ENCODE measurements at regions not wholly inside any gene's neighbourhood (a gene's known extent, or its start where the extent isn't known, plus 50 kb on each side); places are given as distances from the start of the nearest gene placed in this dataset.

- TF ChIP-seq ZNF512 (CRISPR knock-in tag; IDR thresholded peaks at IDR 0.05; ENCODE audit: borderline replicate concordance) (no peak), ZBTB21 (CRISPR knock-in tag; IDR thresholded peaks at IDR 0.05; ENCODE audit: borderline replicate concordance) (no peak), GRHL2 (CRISPR knock-in tag; IDR thresholded peaks at IDR 0.05; ENCODE audit: insufficient replicate concordance, severe bottlenecking) (no peak), NFE2L1 (CRISPR knock-in tag; IDR thresholded peaks at IDR 0.05) (no peak)
Measured at GRCh38 chr7:21326241-21326640, 101.6 kb upstream of the SP4 start (continued).

- no peaks in the 10 kb centered on the region for H3K4me1 Mint-ChIP-seq
- peaks cover 9% of the 10 kb centered on the region for H3K9me3 Mint-ChIP-seq
- H3K27ac Mint-ChIP-seq, result no peak overlapping the region
- DNase-seq (ENCODE audit: low spot score) (no peak), ATAC-seq (no peak)
- ChIA-PET POLR2A (no interaction called here), CTCF (no interaction called here)
- no peak overlapping the region for H3K4me3 Mint-ChIP-seq
- no peaks in the 10 kb centered on the region for H3K27me3 Mint-ChIP-seq (ENCODE audit: low read depth)
- no peaks in the 10 kb centered on the region; the same call in 1 of the 2 replicates for H3K36me3 Mint-ChIP-seq
- no peak for TF ChIP-seq NFYB (CRISPR knock-in tag; conservative IDR thresholded peaks at IDR 0.05; ENCODE audit: low read depth)
- TF ChIP-seq E2F4 (CRISPR knock-in tag; IDR thresholded peaks at IDR 0.05; ENCODE audit: borderline replicate concordance, low read depth), result no peak
- no peak for TF ChIP-seq FOXP4 (CRISPR knock-in tag; IDR thresholded peaks at IDR 0.05)
- TF ChIP-seq SOX15 (CRISPR knock-in tag; IDR thresholded peaks at IDR 0.05), result no peak
- no peak for TF ChIP-seq TEAD4 (CRISPR knock-in tag; IDR thresholded peaks at IDR 0.05)
- no peak for TF ChIP-seq PRDM15 (CRISPR knock-in tag; IDR thresholded peaks at IDR 0.05)
- no peak for TF ChIP-seq AR (CRISPR knock-in tag; IDR thresholded peaks at IDR 0.05)
- no peak for TF ChIP-seq STAT6 (CRISPR knock-in tag; conservative IDR thresholded peaks at IDR 0.05; ENCODE audit: low read depth)
- no peak for TF ChIP-seq FOXK1 (CRISPR knock-in tag; IDR thresholded peaks at IDR 0.05)
- TF ChIP-seq E2F1 (CRISPR knock-in tag; IDR thresholded peaks at IDR 0.05), result no peak
- no peak for TF ChIP-seq OVOL2 (CRISPR knock-in tag; IDR thresholded peaks at IDR 0.05; ENCODE audit: borderline replicate concordance)
- no peak for TF ChIP-seq ZNF219 (CRISPR knock-in tag; IDR thresholded peaks at IDR 0.05; ENCODE audit: borderline replicate concordance)
Measured at GRCh38 chr7:21326921-21327320, 101.0 kb upstream of the SP4 start.
